T-cell (primary cell): ENCODE measurements at regions not wholly inside any gene's neighbourhood (a gene's known extent, or its start where the extent isn't known, plus 50 kb on each side); places are given as distances from the start of the nearest gene placed in this dataset.

ENCODE experiments used
- ATAC-seq, 4 experiments: fragments of 200-7000 bp in 3 of 4; fragments of 150-1000 bp in 1 of 4; cut with Tn5 transposase; replicated peaks in 1 of 4; 1 replicate in 3 of 4; 2 replicates in 1 of 4; pipeline ENCODE4 v1.10.0; 2021; ENCODE audit warnings: moderate library complexity in 3 of 4, mild to moderate bottlenecking in 2 of 4, moderate number of reproducible peaks in 1 of 4
- CTCF ChIA-PET, 2 donors: fragments of 300-600 bp; sonication (Branson Sonifier 250); formaldehyde crosslinking; loops; one replicate each; lab custom pipeline; 2022; ENCODE audit warnings: antibody characterized with exemption in 2 of 2; lab: Charles Lee
- POLR2A ChIA-PET, 2 donors: fragments of 300-600 bp; sonication (Branson Sonifier 250); formaldehyde crosslinking; loops; one replicate each; lab custom pipeline; 2022; ENCODE audit warnings: antibody characterized with exemption in 2 of 2; lab: Charles Lee
- DNase-seq, 35 experiments: peaks; one replicate each; pipeline versions ENCODE4 v3.0.0 to v3.0.0-alpha.2; 2013 to 2023
- H3K27ac ChIP-seq: one replicate; pipeline ENCODE4 v1.5.1; 2013; ENCODE audit warnings: low read length
- H3K27me3 ChIP-seq, 2 experiments: replicated peaks in 1 of 2; 1 replicate in 1 of 2; 2 replicates in 1 of 2; pipeline versions ENCODE4 v1.6.1 to v1.7.0; 2013; ENCODE audit warnings: low read length in 1 of 2, mixed read lengths in 1 of 2; ENCODE audit not compliant: control insufficient read depth in 2 of 2, insufficient read depth in 2 of 2; ENCODE audit errors: extremely low read depth in 1 of 2
- H3K36me3 ChIP-seq, 2 donors: 1 replicate in 1 of 2; 2 replicates in 1 of 2; pipeline versions ENCODE4 v1.6.1 to v1.7.0; 2013; ENCODE audit warnings: low read length in 1 of 2; ENCODE audit not compliant: control insufficient read depth in 2 of 2, insufficient read depth in 1 of 2; ENCODE audit errors: extremely low read depth in 1 of 2
- H3K4me1 ChIP-seq, 2 experiments: 1 replicate in 1 of 2; 2 replicates in 1 of 2; pipeline versions ENCODE4 v1.6.1 to v1.7.0; 2013; ENCODE audit warnings: low read length in 2 of 2, mixed read lengths in 1 of 2; ENCODE audit not compliant: insufficient read depth in 2 of 2, control insufficient read depth in 1 of 2; ENCODE audit errors: extremely low read depth in 1 of 2
- H3K4me3 ChIP-seq, 2 donors: 1 replicate in 1 of 2; 2 replicates in 1 of 2; pipeline versions ENCODE4 v1.5.1 to v1.7.0; 2013; ENCODE audit warnings: mild to moderate bottlenecking in 2 of 2, low read length in 1 of 2, moderate library complexity in 1 of 2; ENCODE audit not compliant: control insufficient read depth in 1 of 2; ENCODE audit errors: extremely low read depth in 1 of 2
- H3K9me3 ChIP-seq: 2 replicates; pipeline ENCODE4 v1.7.0; 2013
- H3K27ac Mint-ChIP-seq, 2 donors: one replicate each; pipeline ENCODE4 v1.8.0; 2020 to 2021; ENCODE audit warnings: mild to moderate bottlenecking in 2 of 2, mixed read lengths in 2 of 2
- H3K27me3 Mint-ChIP-seq, 2 donors: one replicate each; pipeline ENCODE4 v1.8.0; 2021 to 2022; ENCODE audit warnings: mixed read lengths in 2 of 2
- H3K36me3 Mint-ChIP-seq: one replicate; pipeline ENCODE4 v1.8.0; 2021; ENCODE audit warnings: mixed read lengths
- H3K4me1 Mint-ChIP-seq, 3 donors: one replicate each; pipeline ENCODE4 v1.8.0; 2020 to 2022; ENCODE audit warnings: mixed read lengths in 3 of 3, mild to moderate bottlenecking in 1 of 3
- H3K4me3 Mint-ChIP-seq, 3 donors: one replicate each; pipeline ENCODE4 v1.8.0; 2020 to 2022; ENCODE audit warnings: mild to moderate bottlenecking in 3 of 3, mixed read lengths in 3 of 3, moderate library complexity in 3 of 3
- H3K9me3 Mint-ChIP-seq, 3 donors: one replicate each; pipeline ENCODE4 v1.8.0; 2020 to 2022; ENCODE audit warnings: mixed read lengths in 3 of 3
- WGBS: methylation state at CpG from one replicate; pipeline ENCODE4 v1.1.5; 2013; ENCODE audit warnings: missing lambda C conversion rate; ENCODE audit not compliant: insufficient coverage; 5-methylcytosine and 5-hydroxymethylcytosine counted together

- H3K9me3 ChIP-seq, result no peaks in the 10 kb centered on the region
- no peaks in the 10 kb centered on the region for H3K4me1 Mint-ChIP-seq
- H3K4me3 ChIP-seq, result no peak overlapping the region
- H3K36me3 ChIP-seq, result no peaks in the 10 kb centered on the region
- no peaks in the 10 kb centered on the region for H3K4me1 ChIP-seq
- DNase-seq (no peak), ATAC-seq (no peak)
- H3K27me3 Mint-ChIP-seq, result no peaks in the 10 kb centered on the region
- no peaks in the 10 kb centered on the region for H3K9me3 Mint-ChIP-seq
- no peaks in the 10 kb centered on the region for H3K36me3 Mint-ChIP-seq
- H3K27ac ChIP-seq, result no peak overlapping the region
- WGBS, result no CpG with 5 or more reads among the region's 2 CpGs
- ChIA-PET POLR2A (no interaction called here), CTCF (no interaction called here)
- no peaks in the 10 kb centered on the region for H3K27me3 ChIP-seq
- H3K4me3 Mint-ChIP-seq, result no peak overlapping the region
- no peak overlapping the region for H3K27ac Mint-ChIP-seq
These were observed 113.8 kb downstream of the PLEKHG1 start for GRCh38 chr6:150713487-150713886.

- WGBS, result no CpG with 5 or more reads among the region's 3 CpGs
- H3K27ac ChIP-seq, result no peak overlapping the region
- POLR2A ChIA-PET, result no interaction called here
- no peak for DNase-seq
- no peaks in the 10 kb centered on the region for H3K9me3 ChIP-seq
- no peaks in the 10 kb centered on the region for H3K36me3 ChIP-seq
- Mint-ChIP-seq H3K4me3 (no peak overlapping the region), H3K9me3 (no peaks in the 10 kb centered on the region), H3K36me3 (no peaks in the 10 kb centered on the region), H3K27ac (no peak overlapping the region), H3K27me3 (no peaks in the 10 kb centered on the region), H3K4me1 (no peaks in the 10 kb centered on the region)
- no peak for ATAC-seq
- no peaks in the 10 kb centered on the region for H3K27me3 ChIP-seq
- H3K4me3 ChIP-seq, result no peak overlapping the region
- H3K4me1 ChIP-seq, result no peaks in the 10 kb centered on the region
- CTCF ChIA-PET, result no interaction called here
These were observed 114.2 kb downstream of the PLEKHG1 start for GRCh38 chr6:150713931-150714330.

- Mint-ChIP-seq H3K4me3 (no peak overlapping the region), H3K36me3 (no peaks in the 10 kb centered on the region)
- CTCF ChIA-PET, result interaction anchor here in 1 of 2 donors (0.7 kb wide), 1 partner anchor 570 kb away, joined by 4 read pairs; no protein-coding TSS in a partner anchor
These were observed 115.4 kb downstream of the PLEKHG1 start for GRCh38 chr6:150715133-150715532.

DNA sequence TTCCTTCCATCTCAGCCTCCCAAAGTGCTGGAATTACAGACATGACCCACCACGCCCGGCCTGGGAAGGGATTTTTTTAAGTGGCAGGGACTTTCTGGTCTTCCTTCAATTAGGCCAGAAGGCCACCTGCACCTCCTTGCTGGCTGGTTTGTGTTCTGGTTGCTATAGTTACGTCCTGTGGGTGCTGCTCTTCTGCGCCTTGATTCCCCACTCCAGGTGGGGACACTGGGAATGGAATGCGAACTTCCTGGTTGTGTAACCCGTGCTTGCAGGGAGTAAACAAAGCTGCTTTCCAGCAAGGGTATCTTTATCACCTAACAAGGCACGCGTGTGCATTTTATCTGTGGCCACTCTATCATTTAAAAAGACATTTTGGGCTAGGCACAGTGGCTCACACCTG lies 117.7 kb downstream of the PLEKHG1 start:
- H3K27me3 ChIP-seq, result no peaks in the 10 kb centered on the region
- CTCF ChIA-PET, result no interaction called here
- H3K36me3 ChIP-seq, result no peaks in the 10 kb centered on the region
- H3K27ac ChIP-seq, result no peak overlapping the region
- 86% methylated on average over 4 of the region's 8 CpGs for WGBS
- ATAC-seq, result no peak
- Mint-ChIP-seq H3K4me1 (peaks cover 8 to 14% (median 10%) of the 10 kb centered on the region in 3 donors), H3K9me3 (no peaks in the 10 kb centered on the region), H3K4me3 (no peak overlapping the region), H3K36me3 (no peaks in the 10 kb centered on the region), H3K27ac (no peak overlapping the region), H3K27me3 (no peaks in the 10 kb centered on the region)
- no peaks in the 10 kb centered on the region for H3K4me1 ChIP-seq
- DNase-seq, result no peak
- no peak overlapping the region for H3K4me3 ChIP-seq
- POLR2A ChIA-PET, result no interaction called here
- H3K9me3 ChIP-seq, result no peaks in the 10 kb centered on the region

More at GRCh38 chr6:150715133-150715532, 115.4 kb downstream of the PLEKHG1 start:
- POLR2A ChIA-PET, result no interaction called here
- H3K27me3 ChIP-seq, result no peaks in the 10 kb centered on the region
- H3K27ac Mint-ChIP-seq, result no peak overlapping the region
- 86% methylated on average over 1 of the region's 7 CpGs for WGBS
- no peak overlapping the region for H3K4me3 ChIP-seq
- H3K9me3 Mint-ChIP-seq, result no peaks in the 10 kb centered on the region
- ATAC-seq, result no peak
- no peaks in the 10 kb centered on the region for H3K9me3 ChIP-seq
- H3K27me3 Mint-ChIP-seq, result no peaks in the 10 kb centered on the region
- H3K4me1 Mint-ChIP-seq, result peaks cover 0 to 2% (median 0%) of the 10 kb centered on the region in 3 donors
- no peaks in the 10 kb centered on the region for H3K4me1 ChIP-seq
- H3K36me3 ChIP-seq, result no peaks in the 10 kb centered on the region
- no peak overlapping the region for H3K27ac ChIP-seq
- no peak for DNase-seq

DNA sequence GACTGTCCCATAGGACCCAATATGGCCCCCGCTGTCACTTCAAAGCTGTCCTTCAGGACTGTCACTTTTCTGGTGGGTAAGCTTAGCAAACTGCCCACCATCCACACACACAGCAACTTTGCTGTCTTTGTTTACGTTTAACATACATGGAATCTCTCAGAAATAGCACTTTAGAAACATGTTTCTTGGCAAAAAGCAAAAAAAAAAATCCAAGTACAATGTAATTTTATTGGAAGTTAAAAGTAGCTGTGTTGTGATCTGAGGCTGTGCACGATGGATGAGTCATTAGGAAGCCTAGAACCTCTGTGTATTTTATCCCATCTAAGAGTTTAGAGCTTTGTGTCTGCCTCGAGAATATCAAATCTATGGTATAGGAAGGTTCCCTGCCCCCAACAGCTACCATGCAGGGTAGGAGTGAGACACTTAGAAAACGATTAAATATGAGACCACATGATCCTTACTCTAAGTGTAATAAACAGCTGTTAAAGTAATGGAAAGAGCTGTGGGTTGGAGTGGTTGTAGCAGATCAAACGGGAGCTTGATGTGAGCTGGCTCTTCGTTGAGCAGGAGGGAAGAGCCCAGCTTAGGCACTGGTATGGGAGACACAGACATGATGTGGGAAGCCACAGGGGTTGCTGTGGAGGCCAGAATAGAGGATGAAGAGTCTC lies 119.5 kb downstream of the PLEKHG1 start:
- ATAC-seq (no peak), DNase-seq (no peak)
- Mint-ChIP-seq H3K4me1 (peaks cover 8 to 16% (median 10%) of the 10 kb centered on the region in 3 donors), H3K9me3 (no peaks in the 10 kb centered on the region), H3K36me3 (no peaks in the 10 kb centered on the region), H3K27ac (no peak overlapping the region), H3K4me3 (no peak overlapping the region), H3K27me3 (peaks cover 0 to 3% of the 10 kb centered on the region in 2 donors)
- H3K27me3 ChIP-seq, result no peaks in the 10 kb centered on the region
- POLR2A ChIA-PET, result no interaction called here
- no peaks in the 10 kb centered on the region for H3K9me3 ChIP-seq
- no peak overlapping the region for H3K27ac ChIP-seq
- H3K36me3 ChIP-seq, result no peaks in the 10 kb centered on the region
- WGBS, result 64% methylated on average over 3 of the region's 7 CpGs
- no peak overlapping the region for H3K4me3 ChIP-seq
- CTCF ChIA-PET, result no interaction called here
- no peaks in the 10 kb centered on the region for H3K4me1 ChIP-seq

- ChIA-PET POLR2A (no interaction called here), CTCF (no interaction called here)
- no peak overlapping the region for H3K27ac ChIP-seq
- no peak for ATAC-seq
- DNase-seq, result no peak
- H3K4me1 ChIP-seq, result no peaks in the 10 kb centered on the region
- no CpG with 5 or more reads among the region's 1 CpG for WGBS
- Mint-ChIP-seq H3K36me3 (no peaks in the 10 kb centered on the region), H3K4me1 (peaks cover 8 to 16% (median 10%) of the 10 kb centered on the region in 3 donors), H3K27ac (no peak overlapping the region), H3K27me3 (peaks cover 0 to 3% of the 10 kb centered on the region in 2 donors), H3K4me3 (no peak overlapping the region), H3K9me3 (no peaks in the 10 kb centered on the region)
- H3K4me3 ChIP-seq, result no peak overlapping the region
- H3K9me3 ChIP-seq, result no peaks in the 10 kb centered on the region
- H3K27me3 ChIP-seq, result no peaks in the 10 kb centered on the region
- H3K36me3 ChIP-seq, result no peaks in the 10 kb centered on the region
These were observed 120.1 kb downstream of the PLEKHG1 start for GRCh38 chr6:150719831-150720230.
